WERI-Rb-1 (cell line): ENCODE measurements at regions not wholly inside any gene's neighbourhood (a gene's known extent, or its start where the extent isn't known, plus 50 kb on each side); places are given as distances from the start of the nearest gene placed in this dataset.

Experiments
- DNase-seq: peaks from one replicate; pipeline ENCODE4 v3.0.0-alpha.2; 2020
- H3K27ac ChIP-seq: fragments of 250-450 bp; sonication (Bioruptor Pico); 2 replicates; pipeline ENCODE4 v1.5.1; 2020; ENCODE audit warnings: mild to moderate bottlenecking, moderate library complexity
- H3K27me3 ChIP-seq: fragments of 250-450 bp; sonication (Bioruptor Pico); 2 replicates; pipeline ENCODE4 v1.5.1; 2021; ENCODE audit warnings: mild to moderate bottlenecking, low read depth, moderate library complexity; ENCODE audit not compliant: insufficient read depth, severe bottlenecking
- H3K36me3 ChIP-seq: fragments of 250-450 bp; sonication (Bioruptor Pico); 2 replicates; pipeline ENCODE4 v1.5.1; 2020; ENCODE audit warnings: mild to moderate bottlenecking, moderate library complexity
- H3K4me3 ChIP-seq: 2 replicates; pipeline ENCODE4 v1.5.1; 2011; ENCODE audit warnings: low read depth, mild to moderate bottlenecking, control low read depth, low read length
- H3K9me3 ChIP-seq: fragments of 250-450 bp; sonication (Bioruptor Pico); 2 replicates; pipeline ENCODE4 v1.5.1; 2021; ENCODE audit warnings: mild to moderate bottlenecking, moderate library complexity; ENCODE audit not compliant: severe bottlenecking
- TF ChIP-seq, protein P1 (sequence below): IDR thresholded peaks from 2 replicates; pipeline ENCODE4 v1.5.1; 2011; ENCODE audit warnings: low read depth, mild to moderate bottlenecking, control low read depth, inconsistent platforms, low read length

DNA sequence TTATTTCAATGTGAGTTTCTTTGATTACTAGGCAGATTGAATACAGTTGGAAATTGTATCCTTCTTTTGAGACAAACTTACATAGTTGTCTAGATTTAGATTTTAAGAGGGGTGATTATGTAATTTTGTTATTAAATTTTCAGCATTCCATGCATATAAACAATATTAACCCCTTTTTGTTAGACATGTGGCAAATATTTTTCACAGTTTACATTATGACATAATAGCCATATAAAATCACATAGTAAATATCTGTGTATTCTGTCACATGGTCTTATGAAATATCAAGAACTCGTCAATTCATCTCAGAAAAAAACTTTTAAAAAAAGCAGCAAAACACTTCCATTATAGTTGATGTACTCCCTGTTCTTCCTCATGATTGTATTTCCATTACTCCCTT, 243.8 kb downstream of the CYP26B1 start:
- H3K4me3 ChIP-seq = no peak overlapping the region
- H3K36me3 ChIP-seq = no peaks in the 10 kb centered on the region
- TF ChIP-seq, protein P1, sequence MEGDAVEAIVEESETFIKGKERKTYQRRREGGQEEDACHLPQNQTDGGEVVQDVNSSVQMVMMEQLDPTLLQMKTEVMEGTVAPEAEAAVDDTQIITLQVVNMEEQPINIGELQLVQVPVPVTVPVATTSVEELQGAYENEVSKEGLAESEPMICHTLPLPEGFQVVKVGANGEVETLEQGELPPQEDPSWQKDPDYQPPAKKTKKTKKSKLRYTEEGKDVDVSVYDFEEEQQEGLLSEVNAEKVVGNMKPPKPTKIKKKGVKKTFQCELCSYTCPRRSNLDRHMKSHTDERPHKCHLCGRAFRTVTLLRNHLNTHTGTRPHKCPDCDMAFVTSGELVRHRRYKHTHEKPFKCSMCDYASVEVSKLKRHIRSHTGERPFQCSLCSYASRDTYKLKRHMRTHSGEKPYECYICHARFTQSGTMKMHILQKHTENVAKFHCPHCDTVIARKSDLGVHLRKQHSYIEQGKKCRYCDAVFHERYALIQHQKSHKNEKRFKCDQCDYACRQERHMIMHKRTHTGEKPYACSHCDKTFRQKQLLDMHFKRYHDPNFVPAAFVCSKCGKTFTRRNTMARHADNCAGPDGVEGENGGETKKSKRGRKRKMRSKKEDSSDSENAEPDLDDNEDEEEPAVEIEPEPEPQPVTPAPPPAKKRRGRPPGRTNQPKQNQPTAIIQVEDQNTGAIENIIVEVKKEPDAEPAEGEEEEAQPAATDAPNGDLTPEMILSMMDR = no peak
- no peaks in the 10 kb centered on the region for H3K9me3 ChIP-seq
- no peaks in the 10 kb centered on the region for H3K27me3 ChIP-seq
- DNase-seq = no peak
- H3K27ac ChIP-seq = no peak overlapping the region

DNA sequence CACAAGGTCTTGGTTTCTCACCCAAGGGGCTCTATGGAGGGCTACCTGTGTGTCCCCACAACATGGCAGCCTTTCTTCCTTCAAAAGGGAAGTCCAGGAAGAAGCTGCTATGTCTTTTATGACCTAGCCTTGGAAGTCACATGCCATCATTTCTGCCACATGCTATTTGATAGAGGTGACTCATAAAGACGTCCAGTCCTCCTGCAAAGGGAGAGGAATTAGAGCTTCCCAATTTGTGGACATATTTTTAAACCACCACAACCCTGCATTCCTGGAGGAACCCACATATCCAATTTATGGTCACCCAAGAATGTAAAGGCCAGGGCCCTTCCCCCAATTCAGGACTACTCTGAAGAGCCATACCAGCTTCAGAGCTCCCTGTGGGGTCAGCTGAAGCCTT, 246.2 kb downstream of the CYP26B1 start:
- Histone ChIP-seq H3K27me3 (no peaks in the 10 kb centered on the region), H3K4me3 (no peak overlapping the region), H3K9me3 (no peaks in the 10 kb centered on the region), H3K27ac (no peak overlapping the region), H3K36me3 (no peaks in the 10 kb centered on the region)
- DNase-seq = no peak
- TF ChIP-seq, protein P1 = no peak

DNA sequence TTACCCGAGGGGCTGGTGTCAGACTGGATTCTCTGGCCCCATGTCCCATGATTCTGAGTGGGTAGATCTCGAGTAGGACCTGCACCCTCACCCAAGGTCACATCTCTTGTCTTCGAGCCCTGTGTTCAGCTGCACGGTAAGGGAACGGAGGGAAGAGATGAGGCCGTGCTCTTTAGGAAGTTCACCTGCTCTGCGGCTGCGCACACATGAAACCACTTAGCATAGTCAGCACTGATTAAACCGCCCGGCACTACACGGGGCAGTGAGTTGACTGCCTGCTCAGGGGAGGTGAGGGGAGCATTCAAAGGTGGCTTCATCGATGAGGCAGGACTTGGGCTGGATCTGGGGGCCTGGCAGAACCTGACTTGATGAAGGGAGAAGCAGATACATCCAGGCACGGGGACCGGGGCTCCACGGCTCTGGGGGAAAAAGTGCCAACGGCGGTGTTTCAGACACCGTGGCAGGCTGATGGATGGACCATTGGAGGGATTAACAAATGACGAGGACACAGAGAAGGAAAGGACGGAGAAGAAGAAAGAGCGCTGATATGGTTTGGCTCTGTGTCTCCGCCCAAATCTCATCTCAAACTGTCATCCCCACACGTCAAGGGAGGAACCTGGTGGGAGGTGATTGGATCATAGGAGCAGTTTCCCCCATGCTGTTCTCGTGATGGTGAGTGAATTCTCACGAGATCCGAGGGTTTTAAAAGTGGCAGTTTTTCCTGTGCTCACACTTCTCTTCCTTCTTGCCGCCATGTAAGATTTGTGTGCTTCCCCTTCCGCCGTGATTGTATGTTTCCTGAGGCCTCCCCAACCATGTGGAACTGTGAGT, 248.6 kb downstream of the CYP26B1 start:
- TF ChIP-seq, protein P1 = no peak
- Histone ChIP-seq H3K9me3 (no peaks in the 10 kb centered on the region), H3K4me3 (no peak overlapping the region), H3K27ac (no peak overlapping the region), H3K27me3 (no peaks in the 10 kb centered on the region), H3K36me3 (no peaks in the 10 kb centered on the region)
- DNase-seq = no peak

DNA sequence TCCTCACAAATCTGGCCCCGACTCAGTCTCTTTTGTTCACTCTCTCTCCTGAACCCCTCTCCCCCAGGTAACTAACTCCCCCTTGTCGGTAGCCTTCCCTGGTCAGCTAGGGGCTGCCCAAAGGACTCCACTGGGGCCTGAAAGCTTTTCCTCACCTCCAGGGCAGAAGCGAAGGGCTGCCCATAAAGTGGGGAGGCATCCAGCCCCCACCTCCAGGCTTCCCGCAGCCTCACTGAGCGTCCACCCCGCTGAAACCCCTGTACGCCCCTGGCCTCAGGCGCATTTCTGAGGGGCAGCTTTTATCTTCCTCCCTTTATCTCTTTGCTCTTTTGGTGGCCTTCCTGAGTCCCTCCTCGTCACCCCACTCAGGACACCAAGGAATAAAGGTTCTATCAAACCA, 249.3 kb downstream of the CYP26B1 start:
- H3K4me3 ChIP-seq = no peak overlapping the region
- H3K9me3 ChIP-seq = no peaks in the 10 kb centered on the region
- TF ChIP-seq, protein P1 = no peak
- H3K27me3 ChIP-seq = no peaks in the 10 kb centered on the region
- no peak overlapping the region for H3K27ac ChIP-seq
- no peak for DNase-seq
- H3K36me3 ChIP-seq = no peaks in the 10 kb centered on the region

DNA sequence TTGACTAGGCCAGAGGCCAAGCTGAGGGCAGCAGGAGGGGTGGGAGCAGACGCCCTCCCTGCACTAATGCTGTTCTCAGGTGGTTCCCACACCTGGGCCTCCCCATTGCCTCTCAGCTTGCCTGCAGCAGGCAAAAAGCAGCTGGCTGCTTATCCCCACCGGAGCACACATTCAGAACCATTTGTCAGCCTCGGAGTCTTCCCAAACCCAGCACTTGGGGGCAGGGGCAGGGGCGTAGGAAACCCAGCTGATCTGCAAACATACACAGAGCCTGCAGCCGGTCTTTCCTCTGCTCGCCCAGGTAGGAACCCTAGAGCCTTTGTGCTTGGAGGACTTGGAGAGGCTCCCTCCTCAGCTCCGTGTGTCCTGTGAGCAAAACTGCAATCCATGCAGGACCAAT, 249.8 kb downstream of the CYP26B1 start:
- H3K9me3 ChIP-seq = no peaks in the 10 kb centered on the region
- H3K4me3 ChIP-seq = no peak overlapping the region
- DNase-seq = no peak
- H3K27ac ChIP-seq = no peak overlapping the region
- H3K27me3 ChIP-seq = no peaks in the 10 kb centered on the region
- no peaks in the 10 kb centered on the region for H3K36me3 ChIP-seq
- TF ChIP-seq, protein P1 = no peak

DNA sequence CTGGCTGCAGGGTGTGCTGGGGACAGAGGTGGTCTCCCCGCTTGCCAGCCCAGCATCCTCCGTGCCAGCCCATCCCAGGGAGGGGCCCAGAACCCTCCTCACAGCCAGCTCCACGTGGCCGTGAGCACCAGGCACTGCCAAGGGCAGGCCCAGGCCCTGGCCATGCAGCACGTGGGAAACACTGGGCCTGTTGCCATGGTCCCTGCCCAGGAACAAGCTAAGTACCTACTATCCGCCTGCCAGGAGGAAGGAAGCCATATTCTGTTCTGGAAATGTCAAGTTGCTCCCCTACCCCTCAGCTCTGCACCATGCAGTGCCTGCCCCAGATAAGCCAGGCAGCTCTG, 250.6 kb downstream of the CYP26B1 start:
- TF ChIP-seq, protein P1 = no peak

More for the DNA sequence above, 250.6 kb downstream of the CYP26B1 start:
- H3K27ac ChIP-seq = no peak overlapping the region
- no peaks in the 10 kb centered on the region for H3K36me3 ChIP-seq
- H3K27me3 ChIP-seq = no peaks in the 10 kb centered on the region
- no peak overlapping the region for H3K4me3 ChIP-seq
- no peak for DNase-seq
- no peaks in the 10 kb centered on the region for H3K9me3 ChIP-seq
